Prostate gland (tissue), 1 donor: ENCODE measurements at regions not wholly inside any gene's neighbourhood (a gene's known extent, or its start where the extent isn't known, plus 50 kb on each side); places are given as distances from the start of the nearest gene placed in this dataset.

Source experiments
- POLR2A ChIP-seq: fragments of 450-650 bp; IDR thresholded peaks from one replicate; pipeline ENCODE4 v1.6.1; 2016; ENCODE audit warnings: antibody characterized with exemption, mild to moderate bottlenecking
- POLR2AphosphoS5 ChIP-seq: sonication (generic); formaldehyde crosslinking; IDR thresholded peaks from one replicate; pipeline ENCODE4 v1.6.1; 2017; ENCODE audit warnings: antibody characterized with exemption

DNA sequence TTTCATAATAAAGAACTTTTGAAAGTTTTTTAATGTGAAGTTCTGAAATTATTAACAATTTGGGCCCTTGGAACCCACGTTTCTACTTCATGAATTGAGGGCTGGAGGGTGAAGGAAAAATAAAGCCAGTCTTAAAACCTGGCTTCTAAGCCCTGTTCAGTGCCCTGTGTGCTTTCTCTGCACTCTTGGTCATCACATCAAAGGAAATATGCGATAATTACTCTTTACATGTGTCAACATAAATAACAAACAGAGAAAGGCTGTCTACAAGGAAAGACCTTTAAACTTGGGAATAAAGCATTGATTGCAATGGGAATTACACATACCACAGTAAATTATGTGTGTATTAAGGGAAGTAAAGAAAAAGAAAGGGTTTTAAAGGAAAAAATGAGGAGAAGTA, 150.7 kb upstream of the KLF7 start:
- TF ChIP-seq POLR2AphosphoS5 (no peak), POLR2A (no peak)
